ENCODE measurements at regions not wholly inside any gene's neighbourhood (a gene's known extent, or its start where the extent isn't known, plus 50 kb on each side); places are given as distances from the start of the nearest gene placed in this dataset.
A peak's percentile ranks its signal among the peaks of the same experiment; 100 is the strongest.

GRCh38 chr12:65720136-65721130 is 103.8 kb upstream of the HMGA2 start:
- Histone ChIP-seq H3K4me2 (no peak overlapping the region), H3K27me3 (no peaks in the 10 kb centered on the region), H3K4me1 (ENCODE audit: insufficient read depth) (no peaks in the 10 kb centered on the region), H3K9me2 (replicated peaks; ENCODE audit: insufficient read depth) (no peaks in the 10 kb centered on the region), H2AFZ (no peak overlapping the region), H4K20me1 (ENCODE audit: insufficient read depth, poor library complexity, severe bottlenecking) (no peaks in the 10 kb centered on the region), H3K79me2 (no peaks in the 10 kb centered on the region), H3K36me3 (replicated peaks; ENCODE audit: insufficient read depth, low read depth) (no peaks in the 10 kb centered on the region), H3K4me3 (no peak overlapping the region), H3K9me3 (ENCODE audit: low read depth) (no peaks in the 10 kb centered on the region), H3K27ac (no peak overlapping the region)
- DNase-seq (ENCODE audit: low spot score): peak; percentile 11
- WGBS (ENCODE audit: low lambda C conversion rate, missing lambda C conversion rate): 71% methylated on average over 15 of the region's 15 CpGs
- no peak for TF ChIP-seq EZH2phosphoT487 (IDR thresholded peaks at IDR 0.05; ENCODE audit: low read depth, severe bottlenecking, unreplicated experiment)
- no peak for TF ChIP-seq EZH2 (IDR thresholded peaks at IDR 0.05; ENCODE audit: borderline replicate concordance)
- TF ChIP-seq CTCF (IDR thresholded peaks at IDR 0.05; ENCODE audit: poor library complexity): no peak

GRCh38 chr12:65721541-65722190 is 102.6 kb upstream of the HMGA2 start:
- Histone ChIP-seq H4K20me1 (ENCODE audit: insufficient read depth, poor library complexity, severe bottlenecking) (no peaks in the 10 kb centered on the region), H3K4me1 (ENCODE audit: insufficient read depth) (no peaks in the 10 kb centered on the region), H2AFZ (no peak overlapping the region), H3K4me2 (no peak overlapping the region), H3K79me2 (no peaks in the 10 kb centered on the region), H3K9me2 (replicated peaks; ENCODE audit: insufficient read depth) (no peaks in the 10 kb centered on the region), H3K4me3 (no peak overlapping the region), H3K27me3 (peaks cover 2% of the 10 kb centered on the region), H3K9me3 (ENCODE audit: low read depth) (no peaks in the 10 kb centered on the region), H3K36me3 (replicated peaks; ENCODE audit: insufficient read depth, low read depth) (no peaks in the 10 kb centered on the region), H3K27ac (no peak overlapping the region)
- TF ChIP-seq EZH2phosphoT487 (IDR thresholded peaks at IDR 0.05; ENCODE audit: low read depth, severe bottlenecking, unreplicated experiment): no peak
- TF ChIP-seq EZH2 (IDR thresholded peaks at IDR 0.05; ENCODE audit: borderline replicate concordance): no peak
- no peak for TF ChIP-seq CTCF (IDR thresholded peaks at IDR 0.05; ENCODE audit: poor library complexity)
- DNase-seq (ENCODE audit: low spot score): no peak
- 67% methylated on average over 3 of the region's 3 CpGs for WGBS (ENCODE audit: low lambda C conversion rate, missing lambda C conversion rate)

- no peak overlapping the region for H3K27ac ChIP-seq
- H3K9me3 ChIP-seq (ENCODE audit: low read depth): no peaks in the 10 kb centered on the region
- DNase-seq (ENCODE audit: low spot score): no peak
- no peak for TF ChIP-seq EZH2 (IDR thresholded peaks at IDR 0.05; ENCODE audit: borderline replicate concordance)
- no peak for TF ChIP-seq CTCF (IDR thresholded peaks at IDR 0.05; ENCODE audit: poor library complexity)
- no peak for TF ChIP-seq EZH2phosphoT487 (IDR thresholded peaks at IDR 0.05; ENCODE audit: low read depth, severe bottlenecking, unreplicated experiment)
- no peak overlapping the region for H3K4me2 ChIP-seq
- peaks cover 5% of the 10 kb centered on the region for H3K4me1 ChIP-seq (ENCODE audit: insufficient read depth)
- no peak overlapping the region for H2AFZ ChIP-seq
- H3K36me3 ChIP-seq (replicated peaks; ENCODE audit: insufficient read depth, low read depth): no peaks in the 10 kb centered on the region
- peaks cover 35% of the 10 kb centered on the region for H3K27me3 ChIP-seq
- no peaks in the 10 kb centered on the region for H3K9me2 ChIP-seq (replicated peaks; ENCODE audit: insufficient read depth)
- WGBS (ENCODE audit: low lambda C conversion rate, missing lambda C conversion rate): 93% methylated on average over 2 of the region's 2 CpGs
- no peak overlapping the region for H3K4me3 ChIP-seq
- no peaks in the 10 kb centered on the region for H3K79me2 ChIP-seq
- no peaks in the 10 kb centered on the region for H4K20me1 ChIP-seq (ENCODE audit: insufficient read depth, poor library complexity, severe bottlenecking)
Observed at GRCh38 chr12:65725376-65725775, 98.9 kb upstream of the HMGA2 start.

All from hepatocyte (in vitro differentiated cells).